Peyer's patch (tissue), 4 donors: ENCODE measurements at regions not wholly inside any gene's neighbourhood (a gene's known extent, or its start where the extent isn't known, plus 50 kb on each side); places are given as distances from the start of the nearest gene placed in this dataset.

ENCODE experiments used
- CTCF ChIP-seq, 6 experiments: fragments of 450-650 bp in 4 of 6; fragments of 200-600 bp in 2 of 6; sonication (generic) in 1 of 6; IDR thresholded peaks; one replicate each; pipeline ENCODE4 v1.5.1; 2017 to 2019; ENCODE audit warnings: antibody characterized with exemption in 6 of 6, mild to moderate bottlenecking in 3 of 6, moderate library complexity in 1 of 6
- POLR2A ChIP-seq, 2 donors: fragments of 450-650 bp; IDR thresholded peaks; one replicate each; pipeline ENCODE4 v1.5.1; 2017; ENCODE audit warnings: antibody characterized with exemption in 2 of 2, mild to moderate bottlenecking in 2 of 2, moderate library complexity in 2 of 2

DNA sequence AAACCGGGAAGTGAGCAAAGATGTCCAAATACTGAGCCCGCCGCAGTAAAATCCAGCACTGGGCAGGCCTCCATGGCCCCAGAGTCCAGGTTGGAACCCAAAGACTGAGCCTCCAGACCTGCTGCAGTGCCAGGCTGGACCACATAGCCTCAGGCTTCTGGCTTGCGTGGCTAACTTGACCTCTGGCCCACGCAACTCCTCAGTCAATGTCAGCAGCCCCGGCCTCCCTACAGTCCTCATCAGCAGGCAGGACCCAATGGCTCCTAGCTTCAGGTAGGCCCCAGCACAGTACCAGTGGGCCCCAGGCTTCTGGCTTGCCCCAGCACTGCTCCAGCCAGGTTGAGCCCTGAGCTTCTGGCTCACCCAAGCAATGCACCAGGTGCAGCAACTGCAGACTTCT, 245.1 kb upstream of the AFDN start:
- no peak for TF ChIP-seq CTCF (IDR thresholded peaks at IDR 0.05)
- TF ChIP-seq POLR2A (IDR thresholded peaks at IDR 0.05), result no peak
